ENCODE measurements at regions not wholly inside any gene's neighbourhood (a gene's known extent, or its start where the extent isn't known, plus 50 kb on each side); places are given as distances from the start of the nearest gene placed in this dataset.

- DNase-seq (ENCODE audit: low spot score): no peak
Observed at GRCh38 chr4:131052646-131053045, 1956.7 kb downstream of the C4orf33 start.

GRCh38 chr4:131054489-131055019 is 1958.6 kb downstream of the C4orf33 start:
- DNase-seq (ENCODE audit: low spot score): no peak

DNA sequence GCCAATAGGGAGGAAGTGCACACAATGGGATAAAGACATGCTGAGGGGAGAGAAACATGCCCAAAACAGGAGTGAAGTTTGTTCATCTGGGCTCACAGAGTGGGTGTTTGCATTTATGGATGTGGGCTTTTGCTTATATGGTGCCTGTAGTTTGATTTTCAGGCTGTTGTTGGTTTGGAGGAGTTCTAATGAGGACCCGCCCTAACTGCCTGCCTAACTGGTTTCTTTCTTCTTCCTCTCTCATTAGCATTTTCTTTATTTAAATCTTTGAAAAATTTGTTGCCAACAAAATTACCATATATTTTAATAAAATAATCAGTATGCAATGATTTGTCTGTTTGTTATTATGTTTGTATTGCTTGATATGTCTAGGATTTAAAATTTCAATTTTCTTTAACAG is 1965.8 kb downstream of the C4orf33 start:
- DNase-seq (ENCODE audit: low spot score): no peak

DNA sequence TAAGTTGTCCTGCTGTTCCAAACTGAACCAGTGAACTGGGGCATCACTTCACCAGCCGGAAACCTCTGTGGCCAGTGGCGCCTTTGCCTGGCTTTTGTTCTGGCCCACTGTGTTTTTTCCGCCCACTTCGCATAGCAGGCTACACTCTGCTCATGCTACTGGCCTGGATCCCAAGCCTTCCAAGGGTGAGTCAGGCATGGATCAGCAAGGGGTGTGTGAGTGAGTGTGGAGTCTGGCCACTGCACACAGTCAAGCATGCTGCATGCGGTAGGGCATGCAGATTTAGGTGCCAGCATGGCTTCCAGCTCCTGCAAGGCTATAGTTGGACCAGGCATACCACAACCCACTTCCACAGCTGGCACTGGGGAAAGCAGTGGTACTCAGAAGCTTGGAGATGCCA is 1967.9 kb downstream of the C4orf33 start:
- no peak for DNase-seq (ENCODE audit: low spot score)

DNA sequence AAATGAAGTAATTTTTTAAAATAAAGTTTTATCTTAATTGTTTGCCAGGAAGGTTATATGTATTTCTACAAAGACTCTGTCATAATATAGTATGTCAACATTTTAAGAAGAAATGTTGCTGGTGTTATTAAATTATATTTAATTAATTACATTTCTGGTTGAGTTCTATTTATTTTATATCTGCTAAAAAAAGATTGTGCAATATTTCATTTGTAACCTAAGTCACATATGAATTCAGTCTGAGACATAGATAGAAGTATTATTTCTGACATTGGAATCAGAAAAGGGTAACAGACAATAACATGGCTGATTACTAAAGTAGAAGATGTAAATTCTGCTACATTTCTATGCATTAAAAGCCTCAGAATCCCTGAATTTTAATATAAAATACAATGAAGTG is 1985.1 kb downstream of the C4orf33 start:
- no peak for DNase-seq (ENCODE audit: low spot score)

GRCh38 chr4:131084997-131085396 is 1989.0 kb downstream of the C4orf33 start:
- DNase-seq (ENCODE audit: low spot score): no peak

DNA sequence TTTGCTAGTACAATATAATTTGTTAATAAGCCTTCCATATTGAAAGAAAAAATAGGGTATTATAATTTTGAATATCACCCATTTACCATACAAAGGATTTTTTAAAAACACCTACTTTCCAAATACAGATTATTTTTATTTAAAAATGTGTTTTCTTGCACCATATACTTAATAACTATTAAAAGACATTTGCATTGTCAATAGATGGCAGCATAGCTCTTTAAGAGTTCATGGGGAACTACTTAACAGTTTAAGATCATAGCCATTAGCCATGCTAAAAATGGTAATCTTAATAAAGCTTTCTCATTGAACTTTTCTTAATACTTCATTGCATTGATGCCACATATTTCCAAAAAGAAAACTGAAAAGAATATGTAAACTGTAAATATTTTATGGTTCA is 1995.9 kb downstream of the C4orf33 start:
- DNase-seq (ENCODE audit: low spot score): no peak

DNA sequence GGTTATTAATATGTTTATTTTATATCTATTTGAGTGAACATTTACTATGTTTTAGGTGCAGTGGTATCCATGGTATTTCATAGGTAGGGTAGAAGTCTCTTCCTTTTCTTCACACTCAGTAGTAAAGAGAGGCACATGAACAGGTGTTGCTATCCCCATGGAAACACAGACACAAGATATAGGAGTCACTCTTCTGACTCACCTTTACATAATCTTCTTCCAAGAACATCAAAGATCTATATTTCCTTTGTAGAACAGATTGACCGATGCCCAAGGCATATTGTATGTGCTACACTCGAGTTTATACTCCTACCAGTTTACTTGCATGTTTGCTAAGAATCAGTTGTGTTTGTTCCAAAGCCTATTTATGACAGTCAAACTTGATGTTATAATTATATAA is 1997.4 kb downstream of the C4orf33 start:
- DNase-seq (ENCODE audit: low spot score): no peak

DNA sequence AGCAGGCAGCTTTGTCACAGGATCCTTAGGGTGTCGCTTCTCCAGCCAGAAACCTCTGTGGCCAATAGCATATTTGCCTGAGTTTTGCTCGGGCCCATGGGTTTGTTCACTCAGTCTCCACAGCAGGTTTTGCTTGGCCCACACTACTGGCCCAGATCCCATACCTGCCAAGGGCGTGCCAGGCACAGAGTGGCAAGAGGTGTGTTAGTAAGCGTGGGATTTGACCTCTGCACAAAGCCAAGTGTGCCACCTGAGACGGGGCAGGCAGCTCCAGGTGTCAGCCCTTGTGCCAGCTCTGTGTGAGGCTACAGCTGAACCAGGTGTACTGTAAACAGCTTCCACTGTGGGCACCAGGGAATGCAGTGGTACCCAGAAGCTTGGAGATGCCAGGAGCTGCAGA is 2003.0 kb downstream of the C4orf33 start:
- DNase-seq (ENCODE audit: low spot score): no peak

DNA sequence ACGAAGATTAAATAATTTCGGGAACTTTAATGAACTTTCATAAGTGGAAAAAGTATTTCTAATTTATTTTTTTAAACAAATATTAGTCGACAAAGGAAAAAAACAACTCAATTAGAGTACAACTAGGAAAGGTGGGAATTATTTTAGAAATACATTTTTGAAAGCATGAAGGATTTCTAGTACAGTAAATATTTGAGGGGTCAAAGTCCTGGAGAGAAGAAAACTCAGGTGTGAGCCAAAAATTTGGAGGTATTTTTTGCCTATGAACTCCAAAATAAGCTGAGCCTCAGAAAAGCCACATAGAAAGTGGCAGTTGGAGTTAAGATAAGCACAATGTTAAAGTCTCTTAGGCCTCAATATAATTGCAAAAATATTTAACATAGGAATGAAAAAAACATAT is 2017.3 kb downstream of the C4orf33 start:
- DNase-seq (ENCODE audit: low spot score): no peak

DNA sequence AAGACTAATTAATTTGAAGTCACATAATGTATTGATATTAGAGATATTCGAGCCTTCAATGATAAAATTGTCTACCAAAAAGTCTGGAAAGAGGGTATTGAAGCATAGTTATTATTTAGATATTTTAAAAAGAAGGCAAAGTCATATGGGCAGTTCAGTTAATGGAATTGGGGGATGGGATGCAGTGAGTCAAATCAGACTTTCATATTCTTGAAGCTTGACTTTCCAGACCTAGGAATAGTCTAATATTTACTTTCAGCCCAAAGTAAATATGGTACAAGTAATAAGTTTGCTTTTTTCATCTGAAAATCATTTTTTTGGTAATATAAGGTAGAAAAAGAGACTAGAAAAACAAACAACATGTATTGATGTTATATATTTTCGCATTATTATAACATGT is 2017.8 kb downstream of the C4orf33 start:
- DNase-seq (ENCODE audit: low spot score): no peak

GRCh38 chr4:131119661-131120060 is 2023.7 kb downstream of the C4orf33 start:
- DNase-seq (ENCODE audit: low spot score): no peak

GRCh38 chr4:131137196-131137595 is 2011.9 kb upstream of the PCDH10 start:
- DNase-seq (ENCODE audit: low spot score): no peak

DNA sequence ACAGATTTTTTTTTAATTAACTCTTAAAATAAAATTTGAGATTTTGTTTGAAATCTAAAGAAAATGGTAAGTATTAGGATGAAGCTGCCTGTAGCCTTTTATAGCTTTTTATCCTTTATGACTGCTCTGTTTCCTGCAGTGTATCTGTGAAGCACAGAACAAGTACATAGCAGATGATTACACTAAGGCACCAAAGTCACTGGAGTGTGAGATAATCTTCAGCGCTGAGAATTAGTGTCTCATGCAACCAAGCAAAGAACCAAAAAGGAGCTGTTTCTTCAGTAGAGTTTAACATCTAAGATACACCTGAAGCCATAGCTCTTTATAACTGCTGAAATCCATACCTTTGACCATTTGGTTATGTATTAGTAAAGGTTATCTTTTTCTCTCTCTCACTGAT is 1989.8 kb upstream of the PCDH10 start:
- DNase-seq (ENCODE audit: low spot score): no peak

- no peak for DNase-seq (ENCODE audit: low spot score)
Observed at GRCh38 chr4:131192318-131192717, 1956.8 kb upstream of the PCDH10 start.

DNA sequence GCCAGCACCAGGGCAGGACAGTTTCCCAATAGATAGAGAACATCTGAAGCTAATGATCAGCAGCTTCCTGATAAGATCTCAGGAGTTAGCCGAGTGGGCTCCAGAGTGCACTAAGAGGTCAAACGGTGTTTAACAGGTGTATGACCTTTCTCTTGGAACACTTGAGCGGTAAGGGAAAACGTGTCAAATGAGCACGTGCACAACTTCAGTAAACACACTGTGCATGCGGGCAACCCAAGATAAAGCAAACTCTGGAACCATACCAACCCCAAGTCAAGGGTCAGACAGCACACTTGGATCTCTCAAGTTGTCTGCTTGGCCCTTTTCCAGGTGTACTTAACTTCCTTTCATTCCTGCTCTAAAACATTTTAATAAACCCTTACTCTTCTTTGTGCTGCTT is 1941.5 kb upstream of the PCDH10 start:
- DNase-seq (ENCODE audit: low spot score): no peak

DNA sequence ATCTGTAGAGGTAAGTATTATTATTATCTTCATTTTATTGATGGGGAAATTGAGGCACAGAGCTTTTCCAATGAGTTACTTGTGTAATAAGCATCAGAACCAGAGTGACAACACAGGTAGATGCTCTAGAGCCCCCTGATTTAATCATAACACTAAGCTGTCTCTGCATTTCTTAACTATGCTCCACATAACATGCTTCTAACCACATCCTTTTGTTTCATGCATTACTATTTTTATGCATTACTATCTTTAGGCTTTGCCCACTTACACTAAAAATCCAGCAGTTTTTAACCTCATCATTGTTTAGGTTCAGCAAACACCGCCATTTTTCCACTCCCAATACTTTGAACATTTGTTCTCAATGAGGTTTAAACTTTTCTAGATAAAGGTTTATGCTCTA is 1900.8 kb upstream of the PCDH10 start:
- DNase-seq (ENCODE audit: low spot score): no peak

- DNase-seq (ENCODE audit: low spot score): no peak
Observed at GRCh38 chr4:131251321-131251720, 1897.8 kb upstream of the PCDH10 start.

- no peak for DNase-seq (ENCODE audit: low spot score)
Observed at GRCh38 chr4:131257241-131257640, 1891.9 kb upstream of the PCDH10 start.

- no peak for DNase-seq (ENCODE audit: low spot score)
Observed at GRCh38 chr4:131258361-131258760, 1890.7 kb upstream of the PCDH10 start.

- DNase-seq (ENCODE audit: low spot score): no peak
Observed at GRCh38 chr4:131288441-131288840, 1860.7 kb upstream of the PCDH10 start.

DNA sequence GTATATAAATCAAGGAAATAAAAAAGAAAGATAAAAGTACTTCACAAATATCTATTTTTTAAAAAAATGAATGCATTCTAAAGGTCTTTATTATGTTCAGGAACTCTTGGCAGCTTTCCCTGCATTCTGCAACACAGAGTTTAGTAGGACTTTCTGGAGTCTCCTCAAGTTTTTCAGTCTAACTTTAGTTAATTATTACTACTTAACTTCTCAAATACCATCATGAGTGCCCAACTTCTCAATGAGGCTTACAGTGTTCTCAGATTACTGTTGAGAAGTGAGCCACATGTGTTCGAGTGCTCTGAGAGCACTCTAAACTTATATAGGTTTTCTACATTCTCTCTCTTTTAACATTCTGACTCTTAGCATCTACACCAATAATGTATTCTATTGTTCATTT is 1852.9 kb upstream of the PCDH10 start:
- DNase-seq (ENCODE audit: low spot score): no peak

DNA sequence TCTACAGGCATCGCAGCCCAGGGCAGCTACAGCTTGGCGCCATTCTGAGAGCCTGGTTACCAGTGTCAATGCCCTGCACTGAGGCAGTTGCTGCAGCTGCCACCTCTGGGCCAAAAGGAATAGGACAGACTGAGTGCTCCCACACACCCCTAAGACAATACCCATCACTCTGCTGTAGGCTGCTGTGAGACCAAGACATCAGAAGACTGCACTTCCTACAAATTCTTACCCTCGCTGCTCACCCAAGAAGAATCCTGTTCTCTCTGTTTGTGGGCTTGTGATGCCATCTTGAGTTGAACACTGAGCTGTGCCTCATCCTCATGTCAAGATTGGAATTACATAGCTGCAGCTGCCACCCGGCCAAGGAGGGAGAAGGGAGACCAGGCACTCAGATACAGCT is 1847.0 kb upstream of the PCDH10 start:
- no peak for DNase-seq (ENCODE audit: low spot score)

DNA sequence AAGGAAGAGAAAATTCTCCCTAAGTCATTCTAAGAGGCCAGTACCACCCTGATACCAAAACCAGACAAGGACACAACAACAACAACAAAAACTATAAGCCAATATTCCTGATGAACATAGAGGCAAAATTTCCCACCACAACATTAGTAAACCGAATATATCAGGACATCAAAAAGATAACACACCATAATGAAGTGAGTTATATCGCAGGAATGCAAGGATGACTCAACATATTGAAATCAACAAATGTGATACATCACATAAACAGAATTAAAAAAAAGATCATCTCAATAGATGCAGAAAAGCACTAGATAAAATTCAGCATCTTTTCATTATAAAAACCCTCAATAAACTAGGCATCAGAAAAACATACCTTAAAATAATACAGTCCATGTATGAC is 1844.4 kb upstream of the PCDH10 start:
- no peak for DNase-seq (ENCODE audit: low spot score)

DNA sequence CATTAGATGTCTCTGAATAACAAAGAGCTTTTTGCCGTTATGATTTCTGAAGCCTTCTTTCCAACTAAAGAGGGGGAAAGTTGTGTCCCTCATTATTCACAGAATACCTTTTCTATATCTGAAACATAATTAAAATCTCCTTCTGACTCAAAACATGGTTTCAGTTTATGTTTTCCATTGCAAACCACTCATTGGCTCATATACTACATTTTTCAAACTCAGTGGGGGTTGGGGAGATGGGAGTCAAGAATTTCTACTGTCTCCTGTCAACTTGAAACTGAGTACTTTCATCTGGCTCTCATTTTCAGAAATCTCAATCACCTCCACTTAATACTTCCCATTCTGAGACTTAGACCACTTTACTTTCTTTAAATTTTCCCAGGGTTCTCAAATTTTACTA is 1839.5 kb upstream of the PCDH10 start:
- DNase-seq (ENCODE audit: low spot score): no peak

Data from CD4-positive, alpha-beta T cell treated with Interleukin-2 at 100 ng/mL for 4 hours (primary cell).